ENCODE measurements at regions not wholly inside any gene's neighbourhood (a gene's known extent, or its start where the extent isn't known, plus 50 kb on each side); places are given as distances from the start of the nearest gene placed in this dataset.

DNA sequence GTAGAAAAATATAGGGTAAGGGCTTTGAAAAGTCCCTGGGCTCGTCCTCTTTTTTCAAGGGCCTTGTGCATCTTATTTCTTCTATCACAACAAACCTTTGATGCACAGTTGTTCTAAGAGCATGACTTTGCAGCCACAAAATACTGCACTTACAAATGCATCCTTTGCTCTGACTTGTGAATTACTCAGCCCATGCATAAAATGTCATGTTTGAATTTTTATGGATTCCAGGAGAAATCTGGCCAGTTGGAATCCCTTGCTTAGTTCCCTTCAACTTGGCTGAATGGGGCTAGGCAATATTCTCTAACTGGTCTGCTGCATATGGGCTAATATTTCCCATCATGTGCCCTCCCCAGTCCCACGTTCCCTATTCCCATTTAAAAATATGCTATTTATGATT is 523.9 kb upstream of the RGMA start (continued):
- TF ChIP-seq CTBP2 (IDR thresholded peaks at IDR 0.05; ENCODE audit: borderline replicate concordance, insufficient read depth, insufficient read length, low read length) (no peak), POU5F1 (IDR thresholded peaks at IDR 0.05; ENCODE audit: low read depth, low read length) (no peak), SP1 (IDR thresholded peaks at IDR 0.05; ENCODE audit: low read depth, low read length) (no peak), MAFK (IDR thresholded peaks at IDR 0.05; ENCODE audit: low read depth, low read length) (no peak)

All from H1 (cell line).